Thyroid gland (tissue), 4 donors: ENCODE measurements at regions not wholly inside any gene's neighbourhood (a gene's known extent, or its start where the extent isn't known, plus 50 kb on each side); places are given as distances from the start of the nearest gene placed in this dataset.
"Not testable (repeated sequence)": the region's sequence is repeated elsewhere in the genome, so short reads cannot be mapped to it uniquely, and the experiment has no call there.

ENCODE experiments used
- DNase-seq, 2 donors: peaks; one replicate each; pipeline ENCODE4 v3.0.0-alpha.2; 2019
- H3K27ac ChIP-seq, 3 donors: fragments of 200-600 bp; sonication (generic); 1 replicate in 2 of 3; 2 replicates in 1 of 3; pipeline ENCODE4 v1.5.1; 2016 to 2019; ENCODE audit warnings: mild to moderate bottlenecking in 1 of 3, moderate library complexity in 1 of 3
- H3K27me3 ChIP-seq: fragments of 200-600 bp; sonication (generic); one replicate; pipeline ENCODE4 v1.5.1; 2019
- H3K36me3 ChIP-seq, 2 donors: fragments of 200-600 bp; sonication (generic); one replicate each; pipeline ENCODE4 v1.5.1; 2016 to 2019
- H3K4me1 ChIP-seq, 2 donors: fragments of 200-600 bp; sonication (generic); one replicate each; pipeline ENCODE4 v1.5.1; 2017 to 2019
- H3K4me3 ChIP-seq, 3 donors: fragments of 200-600 bp; sonication (generic); replicated peaks in 1 of 3; 1 replicate in 2 of 3; 2 replicates in 1 of 3; pipeline ENCODE4 v1.5.1; 2016; ENCODE audit warnings: mild to moderate bottlenecking in 1 of 3
- H3K9me3 ChIP-seq: fragments of 200-600 bp; sonication (generic); one replicate; pipeline ENCODE4 v1.5.1; 2017
- CTCF ChIP-seq, 6 experiments: fragments of 200-600 bp in 3 of 6; fragments of 450-650 bp in 3 of 6; sonication (generic) in 3 of 6; IDR thresholded peaks; one replicate each; pipeline ENCODE4 v1.5.1; 2016 to 2019; ENCODE audit warnings: antibody characterized with exemption in 6 of 6, mild to moderate bottlenecking in 2 of 6, inconsistent platforms in 1 of 6, moderate library complexity in 1 of 6
- POLR2A ChIP-seq, 2 donors: fragments of 450-650 bp; IDR thresholded peaks; one replicate each; pipeline ENCODE4 v1.6.1; 2017; ENCODE audit warnings: antibody characterized with exemption in 2 of 2, mild to moderate bottlenecking in 2 of 2, moderate library complexity in 1 of 2
- WGBS, 2 donors: methylation state at CpG; one replicate each; pipeline ENCODE4 v1.1.5; 2017; 5-methylcytosine and 5-hydroxymethylcytosine counted together
- intact Hi-C: fragments of 100-400 bp; cut with DNase I; formaldehyde crosslinking; loops from one replicate; pipeline ENCODE4 v1.15.1; 2023

GRCh38 chrX:116756958-116757357 is 294.2 kb upstream of the CT83 start:
- no peak overlapping the region for H3K27ac ChIP-seq
- no peaks in the 10 kb centered on the region for H3K9me3 ChIP-seq
- DNase-seq = no peak
- H3K4me3 ChIP-seq = no peak overlapping the region
- H3K4me1 ChIP-seq = no peaks in the 10 kb centered on the region
- 75 to 78% methylated on average over 1 of the region's 1 CpG for WGBS, 2 donors
- H3K36me3 ChIP-seq = no peaks in the 10 kb centered on the region
- intact Hi-C loops = no loop called here
- TF ChIP-seq CTCF (IDR thresholded peaks at IDR 0.05) (no peak), POLR2A (IDR thresholded peaks at IDR 0.05) (no peak)
- no peaks in the 10 kb centered on the region for H3K27me3 ChIP-seq

GRCh38 chrX:116749943-116750342 is 287.2 kb upstream of the CT83 start:
- no peak for DNase-seq
- Histone ChIP-seq H3K9me3 (no peaks in the 10 kb centered on the region), H3K27ac (no peak overlapping the region), H3K4me1 (no peaks in the 10 kb centered on the region), H3K4me3 (no peak overlapping the region), H3K27me3 (no peaks in the 10 kb centered on the region), H3K36me3 (no peaks in the 10 kb centered on the region)
- no peak for TF ChIP-seq POLR2A (IDR thresholded peaks at IDR 0.05)
- TF ChIP-seq CTCF (IDR thresholded peaks at IDR 0.05) = no peak
- intact Hi-C loops = no loop called here
- WGBS, 2 donors = 66 to 90% methylated on average over 1 to 3 of the region's 3 CpGs

- Histone ChIP-seq H3K4me1 (no peaks in the 10 kb centered on the region), H3K9me3 (no peaks in the 10 kb centered on the region), H3K27me3 (no peaks in the 10 kb centered on the region), H3K36me3 (no peaks in the 10 kb centered on the region), H3K4me3 (no peak overlapping the region), H3K27ac (no peak overlapping the region)
- TF ChIP-seq CTCF (IDR thresholded peaks at IDR 0.05) (no peak), POLR2A (IDR thresholded peaks at IDR 0.05) (no peak)
- intact Hi-C loops = no loop called here
- no peak for DNase-seq
- WGBS, 2 donors = 34 to 57% methylated on average over 2 of the region's 2 CpGs
Measured at GRCh38 chrX:116732214-116732613, 269.4 kb upstream of the CT83 start.

GRCh38 chrX:116726806-116727205 is 264.0 kb upstream of the CT83 start:
- no peak for DNase-seq
- no peak overlapping the region for H3K27ac ChIP-seq
- no peaks in the 10 kb centered on the region for H3K27me3 ChIP-seq
- intact Hi-C loops = no loop called here
- TF ChIP-seq CTCF (IDR thresholded peaks at IDR 0.05) (no peak), POLR2A (IDR thresholded peaks at IDR 0.05) (no peak)
- no peaks in the 10 kb centered on the region for H3K9me3 ChIP-seq
- no peaks in the 10 kb centered on the region for H3K4me1 ChIP-seq
- H3K36me3 ChIP-seq = no peaks in the 10 kb centered on the region
- WGBS, 2 donors = 91 to 93% methylated on average over 2 to 3 of the region's 4 CpGs
- H3K4me3 ChIP-seq = no peak overlapping the region

GRCh38 chrX:116694046-116694445 is 231.3 kb upstream of the CT83 start:
- Histone ChIP-seq H3K4me1 (no peaks in the 10 kb centered on the region), H3K36me3 (no peaks in the 10 kb centered on the region), H3K4me3 (no peak overlapping the region), H3K27me3 (no peaks in the 10 kb centered on the region), H3K9me3 (no peaks in the 10 kb centered on the region), H3K27ac (no peak overlapping the region)
- no peak for DNase-seq
- intact Hi-C loops = no loop called here
- 92 to 95% methylated on average over 19 of the region's 19 CpGs for WGBS, 2 donors
- TF ChIP-seq CTCF (IDR thresholded peaks at IDR 0.05) (no peak), POLR2A (IDR thresholded peaks at IDR 0.05) (no peak)

GRCh38 chrX:116679544-116679943 is 216.8 kb upstream of the CT83 start:
- H3K27ac ChIP-seq, H3K4me1 ChIP-seq, H3K27me3 ChIP-seq, H3K9me3 ChIP-seq, intact Hi-C loops, DNase-seq, H3K36me3 ChIP-seq, H3K4me3 ChIP-seq: not testable (repeated sequence)
- 91 to 92% methylated on average over 6 to 7 of the region's 7 CpGs for WGBS, 2 donors
